HG03066 (cell line): ENCODE measurements at regions not wholly inside any gene's neighbourhood (a gene's known extent, or its start where the extent isn't known, plus 50 kb on each side); places are given as distances from the start of the nearest gene placed in this dataset.

Source experiments
- ATAC-seq: cut with Tn5 transposase; IDR thresholded peaks from one replicate; pipeline ENCODE4 v1.9.1; 2021; ENCODE audit warnings: low read depth; ENCODE audit not compliant: unreplicated experiment

- no peak for ATAC-seq
These were observed 123.9 kb upstream of the SASH1 start for GRCh38 chr6:148218542-148219258.

- no peak for ATAC-seq
These were observed 121.2 kb upstream of the SASH1 start for GRCh38 chr6:148221196-148221979.

- ATAC-seq = no peak
These were observed 120.3 kb upstream of the SASH1 start for GRCh38 chr6:148222376-148222775.

- ATAC-seq = no peak
These were observed 119.8 kb upstream of the SASH1 start for GRCh38 chr6:148222846-148223245.

GRCh38 chr6:148223424-148223842, 119.2 kb upstream of the SASH1 start:
- no peak for ATAC-seq

- no peak for ATAC-seq
These were observed 116.8 kb upstream of the SASH1 start for GRCh38 chr6:148225871-148226270.

- ATAC-seq = no peak
These were observed 116.4 kb upstream of the SASH1 start for GRCh38 chr6:148226284-148226683.

- no peak for ATAC-seq
These were observed 111.1 kb upstream of the SASH1 start for GRCh38 chr6:148231572-148231971.

- no peak for ATAC-seq
These were observed 107.2 kb upstream of the SASH1 start for GRCh38 chr6:148235446-148235845.

- ATAC-seq = no peak
These were observed 103.9 kb upstream of the SASH1 start for GRCh38 chr6:148238713-148239112.

- ATAC-seq = no peak
These were observed 103.4 kb upstream of the SASH1 start for GRCh38 chr6:148239215-148239614.

GRCh38 chr6:148239801-148240460, 102.7 kb upstream of the SASH1 start:
- ATAC-seq = no peak

- ATAC-seq = no peak
These were observed 102.2 kb upstream of the SASH1 start for GRCh38 chr6:148240461-148240840.

GRCh38 chr6:148240861-148241477, 101.7 kb upstream of the SASH1 start:
- ATAC-seq = no peak

- no peak for ATAC-seq
These were observed 100.5 kb upstream of the SASH1 start for GRCh38 chr6:148242180-148242579.

- no peak for ATAC-seq
These were observed 98.3 kb upstream of the SASH1 start for GRCh38 chr6:148244217-148244935.

GRCh38 chr6:148247386-148248063, 95.1 kb upstream of the SASH1 start:
- ATAC-seq = no peak

GRCh38 chr6:148249160-148249559, 93.5 kb upstream of the SASH1 start:
- no peak for ATAC-seq

GRCh38 chr6:148249679-148250375, 92.8 kb upstream of the SASH1 start:
- no peak for ATAC-seq
